CD4-positive, alpha-beta T cell treated with Interleukin-15 for 4 hours (primary cell): ENCODE measurements at regions not wholly inside any gene's neighbourhood (a gene's known extent, or its start where the extent isn't known, plus 50 kb on each side); places are given as distances from the start of the nearest gene placed in this dataset.
"Not testable (repeated sequence)": the region's sequence is repeated elsewhere in the genome, so short reads cannot be mapped to it uniquely, and the experiment has no call there.

ENCODE experiments used
- DNase-seq: peaks from one replicate; pipeline ENCODE4 v3.0.0-alpha.2; 2020; ENCODE audit warnings: low spot score

DNA sequence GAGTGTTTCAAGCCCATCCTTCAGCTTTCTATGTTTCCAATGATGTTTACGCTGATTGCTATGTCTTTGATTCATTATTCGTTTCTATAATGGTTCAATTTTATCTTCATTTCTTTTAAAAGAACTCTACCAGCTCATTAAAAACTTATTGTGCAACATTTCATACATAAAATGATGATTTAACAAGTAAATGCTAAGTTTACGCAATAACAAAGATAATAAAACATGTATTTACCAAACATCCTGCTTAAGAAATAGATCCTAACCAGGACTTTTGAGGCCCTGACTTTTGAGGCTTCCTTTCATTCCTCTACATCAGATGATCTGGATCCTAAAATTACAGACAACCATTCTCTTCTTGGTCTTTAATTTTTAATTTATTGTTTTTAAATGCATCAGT, 86.5 kb upstream of the DLGAP1 start:
- no peak for DNase-seq

DNA sequence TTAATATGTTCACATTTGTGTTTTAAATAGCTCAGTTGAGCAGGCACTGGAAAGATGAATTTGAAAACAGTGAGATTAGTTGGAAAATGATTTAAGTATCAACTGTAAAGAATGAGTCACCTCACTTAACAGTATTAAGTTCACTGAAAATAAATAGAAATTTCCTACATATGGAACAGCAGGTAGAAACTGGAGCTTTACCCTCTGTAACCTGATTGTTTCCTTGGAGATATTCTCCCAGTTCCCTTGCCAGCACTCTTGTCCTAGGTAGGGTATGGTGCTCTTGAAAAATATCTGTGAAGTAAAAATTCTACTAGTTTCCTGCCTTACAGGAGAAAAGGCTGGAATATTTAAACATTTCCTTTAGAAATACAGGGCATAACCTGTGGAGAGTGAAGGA, 81.3 kb upstream of the DLGAP1 start:
- no peak for DNase-seq

DNA sequence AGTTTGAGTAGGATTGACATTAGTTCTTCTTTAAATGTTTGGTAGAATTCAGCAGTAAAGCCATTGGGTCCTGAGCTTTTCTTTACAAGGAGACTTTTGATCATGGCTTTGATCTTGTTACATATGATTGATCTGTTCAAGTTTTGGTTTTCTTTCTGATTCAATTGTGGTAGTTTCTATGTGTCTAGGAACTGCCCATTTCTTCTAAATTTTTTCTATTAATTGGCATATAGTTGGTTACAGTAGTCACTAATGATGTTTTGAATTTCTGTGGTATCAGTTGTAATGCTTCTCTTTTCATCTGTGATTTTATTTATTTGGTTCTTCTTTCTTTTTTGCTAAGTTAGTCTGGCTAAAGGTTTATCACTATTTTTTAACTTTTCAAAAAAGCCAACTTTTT, 73.3 kb upstream of the DLGAP1 start:
- no peak for DNase-seq

DNA sequence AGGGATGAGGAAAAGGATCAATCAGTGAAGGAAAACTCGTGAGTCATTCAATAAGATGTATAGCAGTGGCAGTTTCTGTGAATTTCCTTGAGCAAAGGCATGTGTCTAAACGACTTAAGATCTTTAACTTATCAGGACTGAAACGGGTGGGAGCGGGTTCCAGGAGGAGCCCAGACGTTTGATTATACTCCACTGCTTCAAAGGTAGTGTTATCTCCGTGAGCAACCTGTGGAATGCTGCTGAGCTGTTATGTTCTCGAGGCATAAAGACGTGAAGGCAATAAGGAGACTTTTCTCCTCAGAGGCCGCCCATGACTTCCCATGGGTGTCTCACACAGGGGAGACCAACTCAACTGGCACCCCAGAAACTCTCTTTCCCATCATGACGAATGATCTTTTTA, 72.7 kb upstream of the DLGAP1 start:
- not testable (repeated sequence) for DNase-seq

DNA sequence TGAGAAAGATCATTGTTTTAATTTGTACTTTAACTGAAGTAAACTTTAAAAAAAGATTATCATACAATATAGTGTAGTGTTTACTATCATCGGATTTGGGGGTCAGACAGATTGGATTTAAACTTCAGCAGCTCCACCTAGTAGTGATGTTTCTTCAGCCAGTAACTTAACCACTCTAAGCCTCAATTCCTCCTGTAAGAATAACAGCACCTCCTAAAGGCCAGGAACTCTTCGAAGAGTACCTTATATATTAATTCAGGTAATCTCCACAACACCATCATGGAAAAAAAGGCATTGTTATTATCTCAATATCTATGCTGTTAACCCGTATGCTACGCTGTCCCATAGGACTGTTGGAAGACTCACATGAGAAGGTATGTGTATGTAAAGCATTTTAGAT, 69.0 kb upstream of the DLGAP1 start:
- no peak for DNase-seq

DNA sequence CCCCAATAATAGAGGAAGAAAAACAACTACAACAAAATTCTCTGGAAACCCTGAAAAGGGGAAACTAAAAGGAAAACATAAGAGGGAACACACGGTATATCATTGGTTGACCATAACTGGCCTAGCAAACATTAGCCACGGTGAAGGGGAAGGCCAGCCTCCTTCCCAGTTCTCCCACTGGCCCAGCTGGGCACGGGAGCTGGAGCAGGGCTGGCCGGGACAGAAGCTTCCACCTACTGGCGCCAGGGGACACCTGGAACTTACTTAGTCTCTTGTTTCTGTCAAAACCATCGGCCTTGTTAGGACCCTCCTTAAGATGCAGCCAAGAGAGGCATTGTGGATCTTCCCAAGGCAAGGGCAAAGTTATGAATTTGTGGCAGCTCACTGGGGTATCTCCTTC, 56.1 kb upstream of the DLGAP1 start:
- DNase-seq: no peak

DNA sequence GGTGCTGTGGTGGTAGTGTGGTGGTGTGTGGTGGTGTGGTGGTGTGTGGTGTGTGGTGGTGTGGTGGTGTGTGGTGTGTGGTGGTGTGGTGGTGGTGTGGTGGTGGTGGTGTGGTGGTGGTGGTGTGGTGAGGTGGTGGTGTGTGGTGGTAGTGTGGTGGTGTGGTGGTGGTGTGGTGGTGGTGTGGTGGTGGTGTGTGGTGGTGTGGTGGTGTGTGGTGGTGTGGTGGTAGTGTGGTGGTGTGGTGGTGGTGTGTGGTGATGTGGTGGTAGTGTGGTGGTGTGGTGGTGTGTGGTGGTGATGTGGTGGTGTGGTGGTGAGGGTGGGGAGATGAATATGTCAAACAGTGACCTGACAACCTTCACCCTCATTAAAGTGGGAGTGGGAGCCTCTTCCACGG, 55.6 kb upstream of the DLGAP1 start:
- no peak for DNase-seq

DNA sequence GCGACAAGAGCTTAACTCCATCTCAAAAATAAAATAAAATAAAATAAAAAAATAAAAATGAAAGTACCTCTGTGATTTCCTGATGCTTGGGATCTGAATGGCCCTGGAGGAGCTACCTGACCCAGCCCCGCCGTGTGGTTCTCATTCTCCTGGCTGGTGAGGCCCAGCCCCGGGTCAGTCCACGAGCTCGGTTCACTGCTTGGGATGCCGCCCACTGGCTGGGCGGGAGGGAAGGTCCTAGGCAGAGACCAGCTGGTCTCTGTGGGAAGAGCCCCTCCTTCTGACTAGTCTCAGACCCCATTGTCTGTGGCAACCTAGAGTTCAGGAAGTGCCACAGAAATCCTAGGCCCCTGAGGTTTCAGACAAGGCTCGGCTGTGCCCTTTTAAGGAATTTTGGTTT, 55.1 kb upstream of the DLGAP1 start:
- no peak for DNase-seq
